ENCODE measurements at regions not wholly inside any gene's neighbourhood (a gene's known extent, or its start where the extent isn't known, plus 50 kb on each side); places are given as distances from the start of the nearest gene placed in this dataset.

GRCh38 chr5:2136728-2137333 is 254.1 kb upstream of the IRX4 start:
- Histone ChIP-seq H3K27me3 (ENCODE audit: control insufficient read depth, insufficient read depth, low read length) (no peaks in the 10 kb centered on the region), H3K4me1 (ENCODE audit: control insufficient read depth, insufficient read depth, low read length) (no peaks in the 10 kb centered on the region), H3K9ac (ENCODE audit: low read length) (no peak overlapping the region), H3K9me3 (ENCODE audit: control insufficient read depth, low read length) (no peaks in the 10 kb centered on the region), H3K4me3 (ENCODE audit: low read length) (no peak overlapping the region), H3K36me3 (ENCODE audit: control insufficient read depth, insufficient read depth, low read length) (no peaks in the 10 kb centered on the region)

- Histone ChIP-seq H3K9me3 (ENCODE audit: control insufficient read depth, low read length) (no peaks in the 10 kb centered on the region), H3K4me3 (ENCODE audit: low read length) (no peak overlapping the region), H3K27me3 (ENCODE audit: control insufficient read depth, insufficient read depth, low read length) (no peaks in the 10 kb centered on the region), H3K9ac (ENCODE audit: low read length) (no peak overlapping the region), H3K36me3 (ENCODE audit: control insufficient read depth, insufficient read depth, low read length) (no peaks in the 10 kb centered on the region), H3K4me1 (ENCODE audit: control insufficient read depth, insufficient read depth, low read length) (no peaks in the 10 kb centered on the region)
These were observed 253.1 kb upstream of the IRX4 start for GRCh38 chr5:2135833-2136232.

GRCh38 chr5:2135354-2135753 is 252.6 kb upstream of the IRX4 start:
- no peaks in the 10 kb centered on the region for H3K4me1 ChIP-seq (ENCODE audit: control insufficient read depth, insufficient read depth, low read length)
- no peaks in the 10 kb centered on the region for H3K27me3 ChIP-seq (ENCODE audit: control insufficient read depth, insufficient read depth, low read length)
- H3K36me3 ChIP-seq (ENCODE audit: control insufficient read depth, insufficient read depth, low read length), result no peaks in the 10 kb centered on the region
- H3K9ac ChIP-seq (ENCODE audit: low read length), result no peak overlapping the region
- no peak overlapping the region for H3K4me3 ChIP-seq (ENCODE audit: low read length)
- no peaks in the 10 kb centered on the region for H3K9me3 ChIP-seq (ENCODE audit: control insufficient read depth, low read length)

- Histone ChIP-seq H3K27me3 (ENCODE audit: control insufficient read depth, insufficient read depth, low read length) (no peaks in the 10 kb centered on the region), H3K4me3 (ENCODE audit: low read length) (no peak overlapping the region), H3K36me3 (ENCODE audit: control insufficient read depth, insufficient read depth, low read length) (no peaks in the 10 kb centered on the region)
These were observed 252.0 kb upstream of the IRX4 start for GRCh38 chr5:2134543-2135292.

GRCh38 chr5:2133936-2134335 is 251.2 kb upstream of the IRX4 start:
- Histone ChIP-seq H3K4me1 (ENCODE audit: control insufficient read depth, insufficient read depth, low read length) (no peaks in the 10 kb centered on the region), H3K36me3 (ENCODE audit: control insufficient read depth, insufficient read depth, low read length) (no peaks in the 10 kb centered on the region), H3K4me3 (ENCODE audit: low read length) (no peak overlapping the region), H3K9me3 (ENCODE audit: control insufficient read depth, low read length) (no peaks in the 10 kb centered on the region), H3K9ac (ENCODE audit: low read length) (no peak overlapping the region), H3K27me3 (ENCODE audit: control insufficient read depth, insufficient read depth, low read length) (no peaks in the 10 kb centered on the region)

More at GRCh38 chr5:2134543-2135292, 252.0 kb upstream of the IRX4 start:
- no peaks in the 10 kb centered on the region for H3K4me1 ChIP-seq (ENCODE audit: control insufficient read depth, insufficient read depth, low read length)
- H3K9ac ChIP-seq (ENCODE audit: low read length), result no peak overlapping the region
- H3K9me3 ChIP-seq (ENCODE audit: control insufficient read depth, low read length), result no peaks in the 10 kb centered on the region

- no peaks in the 10 kb centered on the region for H3K4me1 ChIP-seq (ENCODE audit: control insufficient read depth, insufficient read depth, low read length)
- H3K9me3 ChIP-seq (ENCODE audit: control insufficient read depth, low read length), result no peaks in the 10 kb centered on the region
- no peak overlapping the region for H3K9ac ChIP-seq (ENCODE audit: low read length)
- H3K27me3 ChIP-seq (ENCODE audit: control insufficient read depth, insufficient read depth, low read length), result no peaks in the 10 kb centered on the region
- H3K36me3 ChIP-seq (ENCODE audit: control insufficient read depth, insufficient read depth, low read length), result no peaks in the 10 kb centered on the region
- H3K4me3 ChIP-seq (ENCODE audit: low read length), result no peak overlapping the region
These were observed 250.4 kb upstream of the IRX4 start for GRCh38 chr5:2133080-2133479.

GRCh38 chr5:2132497-2132847 is 249.7 kb upstream of the IRX4 start:
- H3K4me3 ChIP-seq (ENCODE audit: low read length), result no peak overlapping the region
- H3K9ac ChIP-seq (ENCODE audit: low read length), result no peak overlapping the region
- no peaks in the 10 kb centered on the region for H3K4me1 ChIP-seq (ENCODE audit: control insufficient read depth, insufficient read depth, low read length)
- H3K9me3 ChIP-seq (ENCODE audit: control insufficient read depth, low read length), result no peaks in the 10 kb centered on the region
- H3K27me3 ChIP-seq (ENCODE audit: control insufficient read depth, insufficient read depth, low read length), result no peaks in the 10 kb centered on the region
- no peaks in the 10 kb centered on the region for H3K36me3 ChIP-seq (ENCODE audit: control insufficient read depth, insufficient read depth, low read length)

GRCh38 chr5:2131826-2132496 is 249.2 kb upstream of the IRX4 start:
- Histone ChIP-seq H3K4me1 (ENCODE audit: control insufficient read depth, insufficient read depth, low read length) (no peaks in the 10 kb centered on the region), H3K4me3 (ENCODE audit: low read length) (no peak overlapping the region), H3K9me3 (ENCODE audit: control insufficient read depth, low read length) (no peaks in the 10 kb centered on the region), H3K36me3 (ENCODE audit: control insufficient read depth, insufficient read depth, low read length) (no peaks in the 10 kb centered on the region), H3K27me3 (ENCODE audit: control insufficient read depth, insufficient read depth, low read length) (no peaks in the 10 kb centered on the region), H3K9ac (ENCODE audit: low read length) (no peak overlapping the region)

GRCh38 chr5:2131196-2131595 is 248.5 kb upstream of the IRX4 start:
- Histone ChIP-seq H3K27me3 (ENCODE audit: control insufficient read depth, insufficient read depth, low read length) (no peaks in the 10 kb centered on the region), H3K4me1 (ENCODE audit: control insufficient read depth, insufficient read depth, low read length) (no peaks in the 10 kb centered on the region), H3K36me3 (ENCODE audit: control insufficient read depth, insufficient read depth, low read length) (no peaks in the 10 kb centered on the region), H3K9me3 (ENCODE audit: control insufficient read depth, low read length) (no peaks in the 10 kb centered on the region), H3K9ac (ENCODE audit: low read length) (no peak overlapping the region), H3K4me3 (ENCODE audit: low read length) (no peak overlapping the region)

- H3K9me3 ChIP-seq (ENCODE audit: control insufficient read depth, low read length), result no peaks in the 10 kb centered on the region
- H3K4me1 ChIP-seq (ENCODE audit: control insufficient read depth, insufficient read depth, low read length), result no peaks in the 10 kb centered on the region
- H3K9ac ChIP-seq (ENCODE audit: low read length), result no peak overlapping the region
- no peaks in the 10 kb centered on the region for H3K36me3 ChIP-seq (ENCODE audit: control insufficient read depth, insufficient read depth, low read length)
- H3K4me3 ChIP-seq (ENCODE audit: low read length), result no peak overlapping the region
- peaks cover under 1% of the 10 kb centered on the region for H3K27me3 ChIP-seq (ENCODE audit: control insufficient read depth, insufficient read depth, low read length)
These were observed 247.6 kb upstream of the IRX4 start for GRCh38 chr5:2130361-2130760.

- Histone ChIP-seq H3K4me1 (ENCODE audit: control insufficient read depth, insufficient read depth, low read length) (no peaks in the 10 kb centered on the region), H3K9me3 (ENCODE audit: control insufficient read depth, low read length) (no peaks in the 10 kb centered on the region), H3K4me3 (ENCODE audit: low read length) (no peak overlapping the region), H3K27me3 (ENCODE audit: control insufficient read depth, insufficient read depth, low read length) (peaks cover 3% of the 10 kb centered on the region), H3K36me3 (ENCODE audit: control insufficient read depth, insufficient read depth, low read length) (no peaks in the 10 kb centered on the region), H3K9ac (ENCODE audit: low read length) (no peak overlapping the region)
These were observed 247.0 kb upstream of the IRX4 start for GRCh38 chr5:2129568-2130272.

Data from mucosa of stomach (tissue), 1 donor.